ENCODE measurements at regions not wholly inside any gene's neighbourhood (a gene's known extent, or its start where the extent isn't known, plus 50 kb on each side); places are given as distances from the start of the nearest gene placed in this dataset.

DNA sequence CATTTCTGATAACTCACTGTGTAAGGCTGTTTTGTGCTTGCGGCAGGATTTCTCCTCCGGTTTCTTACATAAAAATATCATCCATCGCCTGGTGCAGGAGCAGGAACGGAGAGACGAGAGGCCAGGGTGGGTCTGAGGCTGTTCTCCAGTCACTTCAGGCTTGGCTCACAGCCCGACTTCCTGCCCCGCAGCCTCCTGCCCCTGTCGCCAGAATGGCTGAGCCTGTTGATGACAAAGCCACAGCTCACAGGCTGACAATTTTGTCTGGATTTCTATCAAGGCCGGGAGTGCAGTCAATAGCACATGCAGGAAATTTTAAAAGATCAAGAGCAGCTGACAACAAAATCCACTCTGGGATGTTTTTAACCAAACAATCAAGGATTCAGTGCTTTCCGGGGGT, 229.7 kb upstream of the ZNF32 start (continued):
- TF ChIP-seq, protein P1, sequence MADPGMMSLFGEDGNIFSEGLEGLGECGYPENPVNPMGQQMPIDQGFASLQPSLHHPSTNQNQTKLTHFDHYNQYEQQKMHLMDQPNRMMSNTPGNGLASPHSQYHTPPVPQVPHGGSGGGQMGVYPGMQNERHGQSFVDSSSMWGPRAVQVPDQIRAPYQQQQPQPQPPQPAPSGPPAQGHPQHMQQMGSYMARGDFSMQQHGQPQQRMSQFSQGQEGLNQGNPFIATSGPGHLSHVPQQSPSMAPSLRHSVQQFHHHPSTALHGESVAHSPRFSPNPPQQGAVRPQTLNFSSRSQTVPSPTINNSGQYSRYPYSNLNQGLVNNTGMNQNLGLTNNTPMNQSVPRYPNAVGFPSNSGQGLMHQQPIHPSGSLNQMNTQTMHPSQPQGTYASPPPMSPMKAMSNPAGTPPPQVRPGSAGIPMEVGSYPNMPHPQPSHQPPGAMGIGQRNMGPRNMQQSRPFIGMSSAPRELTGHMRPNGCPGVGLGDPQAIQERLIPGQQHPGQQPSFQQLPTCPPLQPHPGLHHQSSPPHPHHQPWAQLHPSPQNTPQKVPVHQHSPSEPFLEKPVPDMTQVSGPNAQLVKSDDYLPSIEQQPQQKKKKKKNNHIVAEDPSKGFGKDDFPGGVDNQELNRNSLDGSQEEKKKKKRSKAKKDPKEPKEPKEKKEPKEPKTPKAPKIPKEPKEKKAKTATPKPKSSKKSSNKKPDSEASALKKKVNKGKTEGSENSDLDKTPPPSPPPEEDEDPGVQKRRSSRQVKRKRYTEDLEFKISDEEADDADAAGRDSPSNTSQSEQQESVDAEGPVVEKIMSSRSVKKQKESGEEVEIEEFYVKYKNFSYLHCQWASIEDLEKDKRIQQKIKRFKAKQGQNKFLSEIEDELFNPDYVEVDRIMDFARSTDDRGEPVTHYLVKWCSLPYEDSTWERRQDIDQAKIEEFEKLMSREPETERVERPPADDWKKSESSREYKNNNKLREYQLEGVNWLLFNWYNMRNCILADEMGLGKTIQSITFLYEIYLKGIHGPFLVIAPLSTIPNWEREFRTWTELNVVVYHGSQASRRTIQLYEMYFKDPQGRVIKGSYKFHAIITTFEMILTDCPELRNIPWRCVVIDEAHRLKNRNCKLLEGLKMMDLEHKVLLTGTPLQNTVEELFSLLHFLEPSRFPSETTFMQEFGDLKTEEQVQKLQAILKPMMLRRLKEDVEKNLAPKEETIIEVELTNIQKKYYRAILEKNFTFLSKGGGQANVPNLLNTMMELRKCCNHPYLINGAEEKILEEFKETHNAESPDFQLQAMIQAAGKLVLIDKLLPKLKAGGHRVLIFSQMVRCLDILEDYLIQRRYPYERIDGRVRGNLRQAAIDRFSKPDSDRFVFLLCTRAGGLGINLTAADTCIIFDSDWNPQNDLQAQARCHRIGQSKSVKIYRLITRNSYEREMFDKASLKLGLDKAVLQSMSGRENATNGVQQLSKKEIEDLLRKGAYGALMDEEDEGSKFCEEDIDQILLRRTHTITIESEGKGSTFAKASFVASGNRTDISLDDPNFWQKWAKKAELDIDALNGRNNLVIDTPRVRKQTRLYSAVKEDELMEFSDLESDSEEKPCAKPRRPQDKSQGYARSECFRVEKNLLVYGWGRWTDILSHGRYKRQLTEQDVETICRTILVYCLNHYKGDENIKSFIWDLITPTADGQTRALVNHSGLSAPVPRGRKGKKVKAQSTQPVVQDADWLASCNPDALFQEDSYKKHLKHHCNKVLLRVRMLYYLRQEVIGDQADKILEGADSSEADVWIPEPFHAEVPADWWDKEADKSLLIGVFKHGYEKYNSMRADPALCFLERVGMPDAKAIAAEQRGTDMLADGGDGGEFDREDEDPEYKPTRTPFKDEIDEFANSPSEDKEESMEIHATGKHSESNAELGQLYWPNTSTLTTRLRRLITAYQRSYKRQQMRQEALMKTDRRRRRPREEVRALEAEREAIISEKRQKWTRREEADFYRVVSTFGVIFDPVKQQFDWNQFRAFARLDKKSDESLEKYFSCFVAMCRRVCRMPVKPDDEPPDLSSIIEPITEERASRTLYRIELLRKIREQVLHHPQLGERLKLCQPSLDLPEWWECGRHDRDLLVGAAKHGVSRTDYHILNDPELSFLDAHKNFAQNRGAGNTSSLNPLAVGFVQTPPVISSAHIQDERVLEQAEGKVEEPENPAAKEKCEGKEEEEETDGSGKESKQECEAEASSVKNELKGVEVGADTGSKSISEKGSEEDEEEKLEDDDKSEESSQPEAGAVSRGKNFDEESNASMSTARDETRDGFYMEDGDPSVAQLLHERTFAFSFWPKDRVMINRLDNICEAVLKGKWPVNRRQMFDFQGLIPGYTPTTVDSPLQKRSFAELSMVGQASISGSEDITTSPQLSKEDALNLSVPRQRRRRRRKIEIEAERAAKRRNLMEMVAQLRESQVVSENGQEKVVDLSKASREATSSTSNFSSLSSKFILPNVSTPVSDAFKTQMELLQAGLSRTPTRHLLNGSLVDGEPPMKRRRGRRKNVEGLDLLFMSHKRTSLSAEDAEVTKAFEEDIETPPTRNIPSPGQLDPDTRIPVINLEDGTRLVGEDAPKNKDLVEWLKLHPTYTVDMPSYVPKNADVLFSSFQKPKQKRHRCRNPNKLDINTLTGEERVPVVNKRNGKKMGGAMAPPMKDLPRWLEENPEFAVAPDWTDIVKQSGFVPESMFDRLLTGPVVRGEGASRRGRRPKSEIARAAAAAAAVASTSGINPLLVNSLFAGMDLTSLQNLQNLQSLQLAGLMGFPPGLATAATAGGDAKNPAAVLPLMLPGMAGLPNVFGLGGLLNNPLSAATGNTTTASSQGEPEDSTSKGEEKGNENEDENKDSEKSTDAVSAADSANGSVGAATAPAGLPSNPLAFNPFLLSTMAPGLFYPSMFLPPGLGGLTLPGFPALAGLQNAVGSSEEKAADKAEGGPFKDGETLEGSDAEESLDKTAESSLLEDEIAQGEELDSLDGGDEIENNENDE (IDR thresholded peaks at IDR 0.05; ENCODE audit: insufficient replicate concordance, low read length): no peak
- TF ChIP-seq SIN3A (conservative IDR thresholded peaks at IDR 0.05 in 1 of 2, IDR thresholded peaks at IDR 0.05 in 1 of 2; ENCODE audit: low read depth in 1 of 2, low read length in 2 of 2) (no peak), TAF7 (optimal IDR thresholded peaks at IDR 0.05; ENCODE audit: borderline replicate concordance, low read depth, low read length) (no peak), FOSL1 (IDR thresholded peaks at IDR 0.05; ENCODE audit: insufficient read depth, low read depth, low read length) (no peak), RFX5 (IDR thresholded peaks at IDR 0.05; ENCODE audit: borderline replicate concordance, low read depth, low read length) (no peak), EGR1 (IDR thresholded peaks at IDR 0.05; ENCODE audit: borderline replicate concordance, low read depth, low read length) (no peak), TCF12 (IDR thresholded peaks at IDR 0.05; ENCODE audit: low read depth, low read length) (no peak)
- TF ChIP-seq, protein P2, sequence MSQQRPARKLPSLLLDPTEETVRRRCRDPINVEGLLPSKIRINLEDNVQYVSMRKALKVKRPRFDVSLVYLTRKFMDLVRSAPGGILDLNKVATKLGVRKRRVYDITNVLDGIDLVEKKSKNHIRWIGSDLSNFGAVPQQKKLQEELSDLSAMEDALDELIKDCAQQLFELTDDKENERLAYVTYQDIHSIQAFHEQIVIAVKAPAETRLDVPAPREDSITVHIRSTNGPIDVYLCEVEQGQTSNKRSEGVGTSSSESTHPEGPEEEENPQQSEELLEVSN (IDR thresholded peaks at IDR 0.05): no peak
- TF ChIP-seq, protein P3, sequence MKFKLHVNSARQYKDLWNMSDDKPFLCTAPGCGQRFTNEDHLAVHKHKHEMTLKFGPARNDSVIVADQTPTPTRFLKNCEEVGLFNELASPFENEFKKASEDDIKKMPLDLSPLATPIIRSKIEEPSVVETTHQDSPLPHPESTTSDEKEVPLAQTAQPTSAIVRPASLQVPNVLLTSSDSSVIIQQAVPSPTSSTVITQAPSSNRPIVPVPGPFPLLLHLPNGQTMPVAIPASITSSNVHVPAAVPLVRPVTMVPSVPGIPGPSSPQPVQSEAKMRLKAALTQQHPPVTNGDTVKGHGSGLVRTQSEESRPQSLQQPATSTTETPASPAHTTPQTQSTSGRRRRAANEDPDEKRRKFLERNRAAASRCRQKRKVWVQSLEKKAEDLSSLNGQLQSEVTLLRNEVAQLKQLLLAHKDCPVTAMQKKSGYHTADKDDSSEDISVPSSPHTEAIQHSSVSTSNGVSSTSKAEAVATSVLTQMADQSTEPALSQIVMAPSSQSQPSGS (IDR thresholded peaks at IDR 0.05; ENCODE audit: low read length): no peak

Data from H1 (cell line).